ENCODE measurements at regions not wholly inside any gene's neighbourhood (a gene's known extent, or its start where the extent isn't known, plus 50 kb on each side); places are given as distances from the start of the nearest gene placed in this dataset.
"Not testable (repeated sequence)": the region's sequence is repeated elsewhere in the genome, so short reads cannot be mapped to it uniquely, and the experiment has no call there.

- not testable (repeated sequence) for TF ChIP-seq POLR2AphosphoS5, CTCF (IDR thresholded peaks at IDR 0.05)
Observed at GRCh38 chr16:88241404-88242311, 141.1 kb upstream of the ZNF469 start.

All from prostate gland (tissue), 2 donors.